HG03439 (cell line): ENCODE measurements at regions not wholly inside any gene's neighbourhood (a gene's known extent, or its start where the extent isn't known, plus 50 kb on each side); places are given as distances from the start of the nearest gene placed in this dataset.

Source experiments
- ATAC-seq: cut with Tn5 transposase; IDR thresholded peaks from one replicate; pipeline ENCODE4 v1.9.1; 2021; ENCODE audit warnings: mild to moderate bottlenecking, moderate library complexity; ENCODE audit not compliant: unreplicated experiment

DNA sequence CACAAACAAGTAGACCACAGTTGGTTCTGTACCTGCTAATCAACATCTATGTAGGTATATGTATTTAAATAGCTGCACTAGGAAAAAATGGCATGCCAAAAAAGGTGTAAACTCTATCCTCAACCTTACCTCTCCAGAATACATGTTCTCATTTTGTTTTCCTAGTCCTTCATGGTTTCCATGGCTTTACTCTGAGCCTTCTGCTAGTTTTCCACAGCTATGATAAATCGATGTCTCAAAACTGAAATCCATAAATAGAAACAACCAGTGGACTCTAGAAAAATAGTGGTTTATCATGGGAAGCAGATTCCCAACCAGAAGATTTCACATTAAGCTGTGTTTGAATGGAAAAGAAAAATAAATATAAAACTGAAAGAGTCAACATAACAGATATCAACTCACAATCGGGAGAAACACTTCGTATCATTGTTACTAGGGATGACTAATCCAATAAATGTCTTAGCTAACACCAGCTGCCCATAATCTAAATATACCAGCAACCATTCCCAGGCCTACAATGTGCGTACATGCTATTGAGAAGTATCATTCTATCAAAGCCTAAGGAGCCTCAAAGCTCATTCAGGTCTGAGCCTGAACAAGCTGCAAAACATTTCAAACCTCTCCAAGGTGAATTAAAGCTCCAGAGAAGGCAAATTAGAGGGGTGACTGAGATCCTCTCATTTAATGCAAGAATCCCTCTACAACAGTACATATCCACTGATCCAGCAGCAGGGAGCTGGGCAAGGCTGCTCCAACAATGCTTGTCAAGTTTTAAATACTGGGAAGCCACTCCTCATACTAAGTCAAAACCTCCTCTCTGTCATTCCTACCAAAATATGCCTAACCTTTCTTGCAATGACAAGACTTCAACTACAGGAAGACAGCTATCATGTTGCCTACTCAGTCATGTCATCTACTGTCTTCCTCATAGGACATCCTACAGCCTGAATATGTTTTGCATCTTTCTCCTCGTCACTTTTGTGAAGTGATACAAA, 90.2 kb downstream of the KCTD12 start:
- no peak for ATAC-seq

DNA sequence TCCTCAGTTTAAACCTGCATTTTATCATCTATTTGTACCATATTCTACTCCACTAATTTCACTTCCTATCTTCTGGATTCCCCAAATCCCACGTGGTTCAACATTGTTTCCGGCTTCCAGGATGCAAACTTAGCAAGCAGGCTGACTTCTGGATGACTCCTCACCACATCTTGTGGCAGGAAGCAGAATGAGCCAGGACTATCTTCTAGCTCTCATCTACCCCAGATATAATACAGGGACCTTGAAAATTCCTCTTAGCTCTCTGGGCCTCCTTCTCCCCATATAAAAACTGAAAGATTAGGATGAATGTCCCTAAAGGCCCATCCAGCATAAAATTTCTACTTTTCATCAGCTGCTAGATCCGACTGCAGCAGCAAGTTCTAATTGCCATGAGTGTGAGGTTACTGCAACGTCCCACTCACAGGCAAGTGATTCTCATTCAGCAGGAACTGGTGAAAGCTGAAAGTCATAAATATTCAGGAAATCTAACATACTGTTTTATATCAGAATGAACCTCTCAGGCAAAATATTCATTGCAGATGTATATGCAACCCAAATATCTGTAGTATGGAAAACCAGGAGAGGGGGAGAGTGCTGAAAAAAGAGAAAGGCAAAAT, 93.4 kb downstream of the KCTD12 start:
- ATAC-seq: no peak

DNA sequence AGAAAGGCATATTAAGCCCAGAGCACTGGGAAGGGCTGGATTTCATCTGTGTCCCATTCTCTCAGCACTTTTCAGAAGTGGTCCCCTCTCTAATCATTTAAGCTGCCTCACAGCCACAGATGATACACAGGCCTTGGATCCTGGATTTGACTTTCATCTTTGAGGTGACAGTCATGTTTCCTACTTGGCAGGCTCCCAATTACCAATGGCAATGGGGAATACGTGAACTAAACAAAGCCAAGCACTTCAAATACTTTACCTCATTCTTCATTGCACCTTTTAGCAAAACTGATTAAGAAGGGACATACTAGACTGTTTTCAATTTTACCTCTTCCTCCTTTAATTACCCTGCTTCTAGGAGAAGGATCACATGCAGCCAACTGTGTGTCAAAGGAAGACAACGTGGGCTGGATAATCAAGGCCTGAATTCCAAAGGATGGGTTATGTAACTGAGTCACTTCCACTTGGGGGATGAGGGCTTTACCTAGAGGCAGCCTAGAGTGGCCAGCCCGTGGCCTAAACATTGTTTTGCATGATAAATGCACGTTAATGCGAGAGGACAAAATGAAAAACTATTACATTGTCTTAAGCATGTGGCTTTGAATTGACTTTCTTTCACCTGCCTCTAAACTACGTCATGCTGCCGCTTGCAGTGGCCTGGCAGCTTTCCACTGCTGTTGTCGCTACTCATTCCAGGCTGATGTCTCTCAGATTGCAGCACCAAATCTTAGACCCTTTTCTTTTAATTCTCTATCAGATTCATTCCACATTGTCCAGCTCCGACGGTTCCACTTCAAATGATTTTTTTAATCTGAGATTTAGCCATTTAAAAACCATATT, 95.0 kb downstream of the KCTD12 start:
- no peak for ATAC-seq

GRCh38 chr13:76790526-76790925, 95.7 kb downstream of the KCTD12 start:
- no peak for ATAC-seq

GRCh38 chr13:76783798-76784197, 102.4 kb downstream of the KCTD12 start:
- ATAC-seq: no peak

- no peak for ATAC-seq
Measured at GRCh38 chr13:76778853-76779252, 107.4 kb downstream of the KCTD12 start.

DNA sequence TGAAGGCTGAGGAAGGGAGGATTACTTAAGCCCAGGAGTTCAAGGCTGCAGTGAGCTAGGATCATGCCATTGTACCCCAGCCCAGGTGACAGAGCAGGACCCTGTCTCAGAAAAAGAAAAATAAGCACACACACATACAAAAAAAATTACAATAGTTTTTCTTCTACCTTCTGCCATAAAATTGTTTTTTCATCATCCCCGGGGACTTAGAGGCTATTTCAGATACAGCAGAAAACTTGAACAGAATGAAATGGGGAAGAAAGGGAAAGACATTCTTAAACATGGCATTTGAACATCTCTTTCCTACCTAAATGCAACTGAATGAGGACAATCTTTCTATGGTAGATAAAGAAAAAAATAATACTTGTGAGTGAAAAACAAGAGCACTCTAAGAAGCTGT, 109.1 kb downstream of the KCTD12 start:
- no peak for ATAC-seq

GRCh38 chr13:76775088-76775740, 111.0 kb downstream of the KCTD12 start:
- ATAC-seq: no peak

DNA sequence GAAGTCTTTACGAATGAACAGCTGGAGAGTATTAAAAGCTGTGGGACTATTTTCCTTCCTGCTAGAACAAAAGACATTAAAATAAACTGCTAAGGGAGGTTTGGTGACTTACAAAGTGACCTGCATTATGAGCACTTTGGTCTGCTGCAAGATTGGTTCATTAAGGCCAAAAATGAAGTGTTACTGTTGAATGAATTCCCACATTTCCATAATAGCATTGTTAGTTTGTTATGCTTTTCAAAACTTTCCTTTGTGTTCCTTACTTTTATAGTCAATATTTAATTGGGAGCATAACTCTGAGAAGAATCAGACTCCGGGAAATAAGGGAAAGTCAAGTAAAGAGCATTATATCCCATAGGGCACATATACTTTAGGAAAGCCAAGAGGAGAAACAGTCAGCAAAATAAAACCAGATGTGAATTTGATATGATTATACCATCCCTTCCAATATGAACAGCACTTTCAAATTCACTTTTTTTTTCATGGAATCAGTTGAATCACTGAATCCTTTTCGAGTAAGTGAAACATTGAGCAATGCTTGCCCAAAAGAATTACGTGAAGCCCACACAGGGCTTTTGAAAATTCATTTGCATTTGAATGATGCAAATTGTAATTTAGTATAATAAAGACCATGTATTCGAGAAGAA, 112.6 kb downstream of the KCTD12 start:
- ATAC-seq: no peak

- no peak for ATAC-seq
Measured at GRCh38 chr13:76772241-76772640, 114.0 kb downstream of the KCTD12 start.

DNA sequence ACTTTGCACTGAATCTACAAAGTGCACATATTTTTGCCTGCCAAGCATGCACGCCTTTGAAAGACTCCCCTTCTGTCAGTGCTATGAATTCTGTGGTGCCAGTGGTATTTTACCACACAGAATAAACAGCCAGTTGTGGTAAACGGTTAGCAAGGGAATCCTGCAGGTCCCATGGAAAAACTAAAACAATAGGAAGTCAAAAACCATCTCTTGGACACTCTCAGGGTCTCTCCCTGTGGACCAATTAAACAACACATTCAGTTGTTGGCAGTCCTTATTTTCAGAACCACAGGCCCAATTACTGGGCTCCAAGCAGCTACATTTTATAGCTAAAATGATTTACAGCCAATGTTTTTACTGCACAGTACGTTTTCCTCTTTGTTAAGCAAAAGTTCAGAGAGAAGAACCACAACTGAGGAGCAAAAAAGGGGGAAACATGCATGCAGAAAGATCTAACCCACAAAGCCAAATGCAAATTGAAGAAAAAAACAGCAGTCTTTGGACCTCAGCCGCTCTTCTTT, 116.9 kb downstream of the KCTD12 start:
- ATAC-seq: no peak

DNA sequence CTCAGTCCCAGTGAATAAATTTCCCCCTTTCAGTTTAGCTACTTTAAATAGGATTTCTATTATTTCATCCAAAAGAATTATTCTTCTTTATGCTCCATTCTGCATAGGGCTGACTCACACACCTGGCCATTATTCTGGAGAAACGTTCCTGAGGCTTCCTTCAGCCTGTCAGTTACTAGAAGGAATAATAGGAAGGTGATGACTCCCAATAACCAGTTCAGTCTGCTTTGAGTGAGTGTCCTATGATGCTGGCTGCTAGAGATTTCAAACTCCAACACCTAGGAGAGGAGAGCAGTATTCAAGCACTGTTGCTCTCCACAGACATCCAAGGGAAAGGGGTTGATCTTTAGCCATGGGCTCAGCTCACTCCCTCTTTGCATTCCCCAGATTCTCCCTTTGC, 117.8 kb downstream of the KCTD12 start:
- no peak for ATAC-seq

DNA sequence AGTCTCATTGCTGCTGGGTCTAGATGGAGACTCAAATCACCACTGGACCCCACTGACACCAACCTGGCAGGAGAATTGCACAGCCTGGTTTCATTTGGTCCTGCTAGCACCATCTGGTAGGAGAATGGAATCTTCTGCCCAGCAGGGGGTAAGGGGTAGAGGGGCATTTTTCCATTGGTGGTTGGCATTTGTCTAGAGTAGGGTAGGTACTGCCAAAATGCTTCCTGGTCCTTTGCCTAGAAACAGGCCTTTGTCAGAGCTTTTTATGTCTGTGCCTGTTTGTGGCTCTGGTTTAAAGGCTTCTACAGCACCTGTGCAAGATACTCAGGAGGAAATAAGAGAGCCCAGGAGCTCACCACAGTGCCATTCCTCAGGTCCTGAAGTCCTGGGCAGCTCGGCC, 121.3 kb downstream of the KCTD12 start:
- ATAC-seq: no peak

DNA sequence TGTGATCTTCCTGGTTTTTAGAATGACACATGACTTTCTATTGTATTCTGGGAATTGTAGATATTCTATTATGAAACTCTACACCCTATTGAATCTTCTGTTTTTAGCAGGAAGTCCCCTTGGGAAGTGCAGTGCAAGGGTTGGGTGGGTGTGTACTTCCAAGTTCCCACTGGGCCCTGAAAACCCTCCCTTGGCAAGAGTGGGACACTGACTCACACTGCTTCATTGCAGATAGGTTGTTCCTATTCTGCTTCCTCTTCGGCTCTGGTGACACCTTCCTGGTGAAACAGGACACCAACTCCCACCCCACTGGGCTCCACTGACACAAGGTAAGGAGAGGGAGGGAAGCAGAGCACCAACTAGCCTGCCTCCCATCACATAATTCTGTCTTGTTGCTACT, 121.8 kb downstream of the KCTD12 start:
- no peak for ATAC-seq

- ATAC-seq: no peak
Measured at GRCh38 chr13:76762721-76763120, 123.5 kb downstream of the KCTD12 start.

DNA sequence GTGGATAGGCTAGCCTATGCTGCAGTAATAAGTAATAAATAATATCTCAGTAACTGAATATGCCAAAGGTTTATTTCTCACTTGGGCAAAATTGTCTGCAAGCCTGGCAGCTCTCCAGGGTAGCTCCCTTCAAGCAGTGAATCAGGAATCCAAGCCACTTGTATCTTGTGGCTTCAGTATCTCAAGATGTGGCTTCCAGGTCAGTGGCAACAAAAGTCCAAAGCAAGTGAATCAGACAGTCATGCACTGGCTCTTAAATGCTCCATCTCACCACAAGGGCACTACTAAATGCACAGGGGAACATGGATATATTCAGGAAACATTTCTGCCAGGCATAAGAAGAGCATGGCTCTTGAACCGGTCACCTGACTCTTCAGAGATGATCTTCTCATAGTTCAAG, 126.3 kb downstream of the KCTD12 start:
- no peak for ATAC-seq

GRCh38 chr13:76758738-76759137, 127.5 kb downstream of the KCTD12 start:
- ATAC-seq: no peak

GRCh38 chr13:76758257-76758656, 127.9 kb downstream of the KCTD12 start:
- no peak for ATAC-seq

GRCh38 chr13:76756451-76756850, 129.8 kb downstream of the KCTD12 start:
- ATAC-seq: no peak

DNA sequence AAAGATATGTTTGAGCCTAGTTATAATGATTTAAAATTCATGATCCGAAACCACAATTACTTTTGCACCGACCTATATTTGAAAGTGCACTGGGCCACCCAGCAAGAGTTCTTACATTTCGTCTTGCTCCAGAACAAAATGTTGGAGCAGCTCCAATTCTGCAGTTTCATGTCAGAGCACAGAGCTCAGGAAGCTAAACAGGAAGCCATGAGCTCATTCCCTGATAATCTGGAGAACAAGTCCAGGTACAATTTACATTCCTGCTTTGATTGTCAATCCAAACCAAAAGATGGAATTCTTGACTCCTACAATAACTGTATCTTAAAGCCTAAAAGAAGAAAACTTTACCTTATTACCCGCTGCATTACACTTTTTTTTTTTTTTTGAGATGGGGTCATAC, 131.8 kb downstream of the KCTD12 start:
- no peak for ATAC-seq
